Mesothelial cell of epicardium (in vitro differentiated cells): ENCODE measurements at regions not wholly inside any gene's neighbourhood (a gene's known extent, or its start where the extent isn't known, plus 50 kb on each side); places are given as distances from the start of the nearest gene placed in this dataset.

ENCODE experiments used
- DNase-seq, 2 experiments: peaks; one replicate each; pipeline ENCODE4 v3.0.0; 2021; ENCODE audit warnings: low spot score in 2 of 2; ENCODE audit not compliant: unreplicated experiment in 2 of 2
- H3K27ac Mint-ChIP-seq: 2 replicates; pipeline ENCODE4 v1.8.0; 2021; ENCODE audit warnings: mixed read lengths
- H3K27me3 Mint-ChIP-seq: 2 replicates; pipeline ENCODE4 v1.8.0; 2021; ENCODE audit warnings: low read depth, mixed read lengths
- H3K36me3 Mint-ChIP-seq: 2 replicates; pipeline ENCODE4 v1.8.0; 2021; ENCODE audit warnings: mixed read lengths
- H3K4me1 Mint-ChIP-seq: 2 replicates; pipeline ENCODE4 v1.8.0; 2021; ENCODE audit warnings: mixed read lengths
- H3K4me3 Mint-ChIP-seq: 2 replicates; pipeline ENCODE4 v1.8.0; 2021; ENCODE audit warnings: mild to moderate bottlenecking, moderate library complexity, mixed read lengths
- H3K9me3 Mint-ChIP-seq: 2 replicates; pipeline ENCODE4 v1.8.0; 2021; ENCODE audit warnings: mixed read lengths
- TF ChIP-seq, protein P1 (sequence below): fragments of 200-600 bp; sonication (generic); IDR thresholded peaks from one replicate; pipeline ENCODE4 v1.5.0; 2021; ENCODE audit warnings: antibody characterized with exemption; ENCODE audit not compliant: unreplicated experiment

DNA sequence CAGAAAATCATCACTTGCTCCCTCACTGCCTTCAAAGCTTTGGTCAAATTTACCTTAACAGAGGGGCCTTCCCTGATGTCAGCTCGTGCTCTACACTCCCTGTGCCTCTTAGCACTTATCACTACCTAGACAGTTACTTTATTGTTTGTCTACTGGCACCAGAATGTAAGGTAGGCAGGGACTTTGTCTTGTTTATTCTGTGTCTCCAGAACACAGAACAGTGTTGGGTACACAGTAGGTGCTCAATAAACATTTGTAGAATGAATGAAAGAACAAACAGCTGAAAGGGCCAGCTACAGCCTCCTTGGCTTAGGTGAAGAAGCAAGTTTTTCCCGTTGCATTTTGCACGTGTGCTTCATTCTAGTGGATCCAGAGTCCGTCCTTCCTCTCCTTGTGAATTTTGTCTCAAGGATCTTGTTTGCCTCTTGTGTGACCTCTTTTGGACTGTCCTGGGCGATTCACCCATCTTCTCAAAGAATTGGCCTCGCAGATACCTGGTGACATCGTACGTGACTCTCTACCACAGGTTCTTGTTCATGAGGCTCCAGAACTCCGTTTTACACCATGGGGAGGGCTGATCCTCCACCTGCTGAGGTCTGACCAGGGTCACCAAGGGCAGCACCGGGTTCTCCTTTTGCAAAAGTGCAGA is 84.2 kb upstream of the ARMC2 start:
- TF ChIP-seq, protein P1, sequence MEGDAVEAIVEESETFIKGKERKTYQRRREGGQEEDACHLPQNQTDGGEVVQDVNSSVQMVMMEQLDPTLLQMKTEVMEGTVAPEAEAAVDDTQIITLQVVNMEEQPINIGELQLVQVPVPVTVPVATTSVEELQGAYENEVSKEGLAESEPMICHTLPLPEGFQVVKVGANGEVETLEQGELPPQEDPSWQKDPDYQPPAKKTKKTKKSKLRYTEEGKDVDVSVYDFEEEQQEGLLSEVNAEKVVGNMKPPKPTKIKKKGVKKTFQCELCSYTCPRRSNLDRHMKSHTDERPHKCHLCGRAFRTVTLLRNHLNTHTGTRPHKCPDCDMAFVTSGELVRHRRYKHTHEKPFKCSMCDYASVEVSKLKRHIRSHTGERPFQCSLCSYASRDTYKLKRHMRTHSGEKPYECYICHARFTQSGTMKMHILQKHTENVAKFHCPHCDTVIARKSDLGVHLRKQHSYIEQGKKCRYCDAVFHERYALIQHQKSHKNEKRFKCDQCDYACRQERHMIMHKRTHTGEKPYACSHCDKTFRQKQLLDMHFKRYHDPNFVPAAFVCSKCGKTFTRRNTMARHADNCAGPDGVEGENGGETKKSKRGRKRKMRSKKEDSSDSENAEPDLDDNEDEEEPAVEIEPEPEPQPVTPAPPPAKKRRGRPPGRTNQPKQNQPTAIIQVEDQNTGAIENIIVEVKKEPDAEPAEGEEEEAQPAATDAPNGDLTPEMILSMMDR, result no peak
- Mint-ChIP-seq H3K27ac (no peak overlapping the region), H3K27me3 (no peaks in the 10 kb centered on the region), H3K36me3 (peaks cover 3% of the 10 kb centered on the region), H3K4me3 (no peak overlapping the region), H3K4me1 (peaks cover 5% of the 10 kb centered on the region), H3K9me3 (no peaks in the 10 kb centered on the region)
- DNase-seq, result no peak

DNA sequence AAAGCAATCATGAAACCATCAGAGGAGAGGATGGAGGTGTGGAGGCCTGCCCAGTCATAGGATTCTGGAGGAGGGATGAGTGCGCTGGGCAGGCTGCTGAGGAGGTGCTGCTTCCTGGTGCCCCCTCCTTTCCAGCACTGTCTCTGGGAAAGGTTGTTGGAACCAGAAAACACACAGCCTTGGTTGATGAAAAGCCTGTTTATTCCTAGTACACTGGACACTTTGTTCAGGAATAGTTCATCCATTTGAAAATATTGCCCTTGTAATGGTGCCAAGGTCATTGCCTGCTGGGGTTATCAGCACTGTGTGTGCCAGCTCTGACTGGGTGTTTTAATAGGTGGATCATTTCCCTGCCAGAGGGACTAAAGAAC is 83.7 kb upstream of the ARMC2 start:
- H3K27ac Mint-ChIP-seq, result no peak overlapping the region
- H3K4me1 Mint-ChIP-seq, result peaks cover 5% of the 10 kb centered on the region
- no peaks in the 10 kb centered on the region for H3K9me3 Mint-ChIP-seq
- no peaks in the 10 kb centered on the region for H3K27me3 Mint-ChIP-seq
- no peak for DNase-seq
- TF ChIP-seq, protein P1, result no peak
- H3K4me3 Mint-ChIP-seq, result no peak overlapping the region
- H3K36me3 Mint-ChIP-seq, result peaks cover 3% of the 10 kb centered on the region

DNA sequence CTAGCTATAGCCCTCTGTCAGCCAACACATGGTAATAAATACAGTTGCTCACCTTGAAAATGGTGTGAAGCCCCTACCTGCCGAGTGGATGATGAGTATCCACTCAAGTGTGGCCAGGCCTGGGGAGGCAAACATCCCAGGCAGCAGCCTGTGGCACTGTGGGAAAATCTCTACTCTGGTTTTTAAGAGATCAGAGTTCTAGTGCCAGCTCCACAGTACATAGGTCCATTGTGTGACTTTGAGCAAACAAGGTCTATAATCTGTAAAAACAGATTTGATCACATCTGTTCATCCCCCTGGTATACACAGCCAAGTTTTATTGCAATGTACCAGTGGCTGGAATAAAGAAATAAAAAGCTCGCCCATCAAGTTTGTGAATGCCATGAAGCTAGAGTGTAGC is 82.7 kb upstream of the ARMC2 start:
- H3K36me3 Mint-ChIP-seq, result peaks cover 6% of the 10 kb centered on the region
- no peaks in the 10 kb centered on the region for H3K27me3 Mint-ChIP-seq
- H3K9me3 Mint-ChIP-seq, result peaks cover 4% of the 10 kb centered on the region
- no peak overlapping the region for H3K4me3 Mint-ChIP-seq
- peaks cover 3% of the 10 kb centered on the region for H3K4me1 Mint-ChIP-seq
- no peak for DNase-seq
- H3K27ac Mint-ChIP-seq, result no peak overlapping the region
- TF ChIP-seq, protein P1, result no peak

DNA sequence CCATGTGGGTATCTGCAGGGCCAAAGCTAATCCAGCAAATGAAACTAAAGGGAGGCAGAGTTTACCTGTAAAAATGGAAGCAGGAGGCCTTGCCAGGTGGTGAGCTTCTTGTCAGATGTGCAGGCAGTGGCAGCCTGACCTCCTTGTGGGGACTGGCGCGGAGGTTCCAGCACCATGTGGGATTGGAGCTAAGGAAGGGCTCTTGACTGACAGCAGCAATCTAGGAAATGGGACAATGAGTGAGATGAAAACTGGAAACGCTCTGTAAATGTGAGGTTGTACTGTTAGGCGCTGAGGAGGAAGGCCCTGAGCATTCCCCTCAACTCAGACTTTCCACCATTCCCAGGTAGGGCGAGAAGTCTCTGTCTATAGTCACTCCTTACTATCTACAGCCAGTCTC is 81.8 kb upstream of the ARMC2 start:
- TF ChIP-seq, protein P1, result no peak
- H3K27ac Mint-ChIP-seq, result no peak overlapping the region
- no peaks in the 10 kb centered on the region for H3K4me1 Mint-ChIP-seq
- no peaks in the 10 kb centered on the region for H3K27me3 Mint-ChIP-seq
- H3K36me3 Mint-ChIP-seq, result peaks cover 7% of the 10 kb centered on the region
- no peak overlapping the region for H3K4me3 Mint-ChIP-seq
- peaks cover 5% of the 10 kb centered on the region for H3K9me3 Mint-ChIP-seq
- DNase-seq, result no peak

DNA sequence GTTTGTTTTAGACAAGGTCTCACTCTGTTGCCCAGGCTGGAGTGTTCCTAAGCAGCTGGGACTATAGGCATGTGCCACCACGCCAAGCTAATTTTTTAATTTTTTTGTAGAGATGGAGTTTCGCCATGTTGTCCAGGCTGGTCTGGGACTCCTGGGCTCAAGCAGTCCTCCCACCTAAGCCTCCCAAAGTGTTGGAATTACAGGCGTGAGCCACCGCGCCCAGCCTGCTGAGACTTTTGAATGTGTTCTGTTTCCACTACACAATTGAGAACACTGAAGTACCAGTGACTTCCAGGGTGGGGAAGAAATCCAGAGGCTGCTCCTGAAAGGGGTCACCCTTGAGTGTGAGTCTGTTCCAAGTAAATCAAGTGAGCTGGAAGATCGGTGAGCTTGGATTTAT is 81.3 kb upstream of the ARMC2 start:
- no peak for DNase-seq
- Mint-ChIP-seq H3K4me3 (no peak overlapping the region), H3K27ac (no peak overlapping the region), H3K4me1 (no peaks in the 10 kb centered on the region), H3K9me3 (peaks cover 5% of the 10 kb centered on the region), H3K36me3 (peaks cover 7% of the 10 kb centered on the region), H3K27me3 (no peaks in the 10 kb centered on the region)
- TF ChIP-seq, protein P1, result no peak
